GM23248 (cell line): ENCODE measurements at regions not wholly inside any gene's neighbourhood (a gene's known extent, or its start where the extent isn't known, plus 50 kb on each side); places are given as distances from the start of the nearest gene placed in this dataset.

Experiments
- EZH2 ChIP-seq: fragments of 200-600 bp; sonication (generic); IDR thresholded peaks from 2 replicates; pipeline ENCODE4 v1.6.1; 2018; ENCODE audit warnings: antibody characterized with exemption, mild to moderate bottlenecking; ENCODE audit not compliant: insufficient read depth, poor library complexity, severe bottlenecking
- EZH2phosphoT487 ChIP-seq: fragments of 200-600 bp; sonication (generic); IDR thresholded peaks from 2 replicates; pipeline ENCODE4 v1.6.1; 2018; ENCODE audit warnings: antibody characterized with exemption, moderate library complexity, mild to moderate bottlenecking, low read depth; ENCODE audit not compliant: insufficient read depth

GRCh38 chr7:25754751-25755150 is 397.2 kb upstream of the NFE2L3 start:
- no peak for TF ChIP-seq EZH2
- no peak for TF ChIP-seq EZH2phosphoT487
